GM10266 (cell line): ENCODE measurements at regions not wholly inside any gene's neighbourhood (a gene's known extent, or its start where the extent isn't known, plus 50 kb on each side); places are given as distances from the start of the nearest gene placed in this dataset.

Experiments used
- DNase-seq: peaks from one replicate; pipeline ENCODE4 v3.0.0; 2012; ENCODE audit errors: extremely low spot score
- TF ChIP-seq, protein P1 (sequence below): IDR thresholded peaks from 2 replicates; pipeline ENCODE4 v1.5.1; 2012; ENCODE audit warnings: mild to moderate bottlenecking, low read depth; ENCODE audit not compliant: control insufficient read depth, insufficient read depth; ENCODE audit errors: missing control alignments

DNA sequence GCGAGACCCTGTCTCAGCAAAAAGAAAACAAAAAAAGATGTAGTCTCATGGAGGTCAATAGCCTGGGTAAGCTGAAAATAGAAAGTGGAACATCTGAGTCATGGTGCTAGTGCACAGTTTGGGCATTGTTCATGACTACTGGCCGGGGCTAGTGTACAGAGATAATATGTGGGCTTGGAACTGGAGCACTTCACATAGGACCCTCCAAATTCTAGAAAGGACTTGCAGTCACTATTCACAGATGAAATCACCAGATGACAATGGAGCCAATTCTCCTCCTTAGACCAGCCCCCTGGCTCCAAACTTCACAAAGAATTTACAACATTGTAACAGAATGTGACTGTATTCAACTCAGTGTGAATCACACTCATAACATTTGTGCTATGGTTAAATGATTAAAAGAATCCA lies 367.8 kb upstream of the SLC7A11 start:
- peak; percentile 13 for DNase-seq
- TF ChIP-seq, protein P1, sequence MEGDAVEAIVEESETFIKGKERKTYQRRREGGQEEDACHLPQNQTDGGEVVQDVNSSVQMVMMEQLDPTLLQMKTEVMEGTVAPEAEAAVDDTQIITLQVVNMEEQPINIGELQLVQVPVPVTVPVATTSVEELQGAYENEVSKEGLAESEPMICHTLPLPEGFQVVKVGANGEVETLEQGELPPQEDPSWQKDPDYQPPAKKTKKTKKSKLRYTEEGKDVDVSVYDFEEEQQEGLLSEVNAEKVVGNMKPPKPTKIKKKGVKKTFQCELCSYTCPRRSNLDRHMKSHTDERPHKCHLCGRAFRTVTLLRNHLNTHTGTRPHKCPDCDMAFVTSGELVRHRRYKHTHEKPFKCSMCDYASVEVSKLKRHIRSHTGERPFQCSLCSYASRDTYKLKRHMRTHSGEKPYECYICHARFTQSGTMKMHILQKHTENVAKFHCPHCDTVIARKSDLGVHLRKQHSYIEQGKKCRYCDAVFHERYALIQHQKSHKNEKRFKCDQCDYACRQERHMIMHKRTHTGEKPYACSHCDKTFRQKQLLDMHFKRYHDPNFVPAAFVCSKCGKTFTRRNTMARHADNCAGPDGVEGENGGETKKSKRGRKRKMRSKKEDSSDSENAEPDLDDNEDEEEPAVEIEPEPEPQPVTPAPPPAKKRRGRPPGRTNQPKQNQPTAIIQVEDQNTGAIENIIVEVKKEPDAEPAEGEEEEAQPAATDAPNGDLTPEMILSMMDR = no peak

DNA sequence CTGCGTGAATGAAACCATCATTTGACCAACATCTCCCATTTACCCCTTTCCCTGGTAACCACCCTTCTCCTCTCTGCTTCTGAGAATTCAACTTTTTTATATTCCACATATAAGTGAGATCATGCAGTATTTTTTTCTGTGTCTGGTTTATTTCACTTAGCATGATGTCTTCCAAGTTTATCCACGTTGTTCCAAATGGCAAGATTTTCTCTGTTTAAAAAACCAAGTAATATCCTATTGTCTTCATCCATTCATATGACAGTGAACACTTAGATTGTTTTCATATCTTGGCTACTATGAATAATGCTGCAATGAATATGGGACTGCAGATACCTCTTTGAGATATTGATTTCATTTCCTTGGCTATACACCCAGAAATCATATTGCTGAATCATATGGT lies 362.4 kb upstream of the SLC7A11 start:
- TF ChIP-seq, protein P1 = no peak

DNA sequence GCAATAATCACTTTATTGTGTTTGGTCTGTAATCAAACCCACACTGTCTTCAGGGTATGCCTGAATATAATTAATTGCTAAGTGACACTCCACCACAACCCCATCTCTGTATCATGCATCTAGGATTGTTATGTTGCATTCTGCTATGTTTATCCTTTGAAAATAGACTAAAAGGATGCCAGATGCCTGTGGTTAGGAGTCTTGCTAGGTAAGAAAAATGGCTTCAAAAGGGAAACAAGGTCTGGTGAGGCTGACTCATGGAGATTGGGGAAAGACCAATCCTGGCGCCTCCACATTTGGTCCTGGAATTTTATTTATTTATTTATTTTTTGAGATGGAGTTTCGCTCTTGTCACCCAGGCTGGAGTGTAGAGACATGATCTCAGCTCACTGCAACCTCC lies 360.5 kb upstream of the SLC7A11 start:
- TF ChIP-seq, protein P1 = no peak
- no peak for DNase-seq

More for the DNA sequence above, 362.4 kb upstream of the SLC7A11 start:
- DNase-seq = no peak

DNA sequence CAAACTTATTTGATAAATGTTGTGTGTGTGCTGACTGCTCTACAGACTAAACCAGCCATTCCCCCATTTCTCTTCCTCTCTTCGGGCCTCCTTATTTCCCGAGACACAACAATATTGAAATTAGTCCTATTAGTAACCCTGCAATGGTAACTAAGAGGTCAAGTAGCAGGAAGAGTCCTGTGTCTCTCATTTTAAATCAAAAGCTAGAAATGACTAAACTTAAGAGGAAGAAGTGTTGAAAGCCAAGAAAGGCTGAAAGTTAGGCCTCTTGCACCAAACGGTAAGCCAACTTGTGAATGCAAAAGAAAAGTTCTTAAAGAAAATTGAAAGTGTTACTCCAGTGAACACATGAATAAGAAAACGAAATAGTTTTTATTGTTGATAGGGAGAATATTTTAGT lies 357.8 kb upstream of the SLC7A11 start:
- TF ChIP-seq, protein P1 = no peak
- DNase-seq = no peak

DNA sequence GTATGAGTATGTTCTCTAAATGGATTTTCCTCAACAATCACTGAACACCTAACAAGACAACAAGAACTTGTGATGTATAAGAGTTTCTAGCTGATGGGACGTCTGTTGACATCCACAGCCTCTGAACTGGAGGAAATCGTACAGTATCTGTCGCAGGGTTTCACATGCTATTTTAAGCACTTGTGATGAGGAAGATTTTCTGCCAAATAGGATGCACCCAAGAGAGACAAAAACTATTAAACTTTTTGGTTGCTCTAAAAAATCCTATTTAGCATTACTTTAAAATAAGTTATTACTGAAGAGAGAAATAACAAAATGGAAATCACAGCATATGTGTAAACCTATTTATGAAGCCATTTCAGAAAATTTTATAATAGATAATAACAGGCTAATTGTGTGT lies 356.1 kb upstream of the SLC7A11 start:
- no peak for DNase-seq
- TF ChIP-seq, protein P1 = no peak

DNA sequence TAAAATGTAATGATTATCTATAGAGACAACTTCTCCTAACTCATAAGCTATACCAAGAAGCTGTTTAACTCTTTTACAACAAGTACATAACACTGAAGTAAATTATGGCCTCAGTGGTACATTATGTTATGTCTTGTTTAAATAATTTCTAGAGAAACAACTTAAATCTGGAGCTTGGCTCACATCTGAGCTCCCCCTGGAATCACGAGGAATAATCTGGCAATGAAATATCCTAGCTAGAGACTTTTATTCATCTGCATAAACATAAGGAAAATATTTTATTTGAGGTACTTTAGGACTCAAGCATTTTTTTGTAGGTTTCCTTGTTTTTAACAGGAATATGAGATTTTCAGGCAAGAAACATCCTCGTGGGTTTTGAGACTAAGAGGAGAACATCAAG lies 354.7 kb upstream of the SLC7A11 start:
- TF ChIP-seq, protein P1 = no peak
- DNase-seq = no peak

DNA sequence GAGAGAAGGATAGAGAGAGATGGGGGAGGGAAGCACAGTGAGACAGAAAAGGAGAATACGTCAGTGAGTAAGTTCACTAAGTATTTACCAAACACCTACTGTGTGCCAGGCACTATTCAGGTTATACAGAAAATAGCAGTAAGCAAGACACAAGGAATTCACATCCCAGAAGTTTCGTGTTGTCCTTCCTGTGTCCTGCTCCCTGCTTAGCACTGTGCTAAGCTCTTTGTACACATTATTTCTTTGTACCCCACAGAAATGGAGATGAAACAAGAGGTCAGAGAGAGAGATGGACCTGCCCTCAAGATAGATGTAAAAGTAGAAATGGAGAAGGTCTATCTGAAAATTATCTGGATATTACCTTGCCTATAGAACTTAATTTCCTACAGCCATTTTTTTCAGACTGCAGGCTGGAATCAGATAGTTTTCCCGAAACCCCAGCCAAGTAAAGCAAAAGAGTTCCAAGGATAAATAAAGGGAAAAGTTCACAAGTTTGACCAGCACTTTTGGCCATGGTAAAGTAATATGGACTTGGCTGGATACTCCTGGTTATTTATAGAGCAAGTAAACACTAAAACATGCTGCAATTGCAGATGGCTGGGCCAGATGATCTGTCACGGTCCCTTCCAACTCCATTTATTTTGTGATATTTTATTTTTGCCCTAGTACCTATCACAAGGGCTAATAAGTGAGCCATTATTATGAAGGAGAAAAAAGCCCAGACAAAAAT lies 353.7 kb upstream of the SLC7A11 start:
- TF ChIP-seq, protein P1 = no peak
- DNase-seq = no peak
